HepG2 (cell line): ENCODE measurements at regions not wholly inside any gene's neighbourhood (a gene's known extent, or its start where the extent isn't known, plus 50 kb on each side); places are given as distances from the start of the nearest gene placed in this dataset.
A peak's percentile ranks its signal among the peaks of the same experiment; 100 is the strongest.

ENCODE experiments used
- ATAC-seq: fragments of 200-7000 bp; cut with Tn5 transposase; 3 replicates; pipeline ENCODE4 v1.9.1; 2020; ENCODE audit warnings: mild to moderate bottlenecking, moderate library complexity
- BruUV-seq: library from RNA; stranded (reverse); fragments of 400-500 nt; replicated peaks from 2 replicates; lab custom pipeline; 2021; lab: Mats Ljungman, UMichigan
- CTCF ChIA-PET: fragments of 300-600 bp; formaldehyde crosslinking; extraction: SDS; loops from one replicate; lab custom pipeline; 2021; ENCODE audit warnings: low total read pairs, inconsistent platforms, low intra/inter-chr PET ratio; lab: Yijun Ruan, JAX
- POLR2A ChIA-PET: fragments of 350-600 bp; sonication (Branson Sonifier 250); formaldehyde crosslinking; loops from one replicate; lab custom pipeline; 2020; ENCODE audit warnings: antibody characterized with exemption, inconsistent platforms; lab: Yijun Ruan, JAX
- DNase-seq: peaks from one replicate; pipeline ENCODE4 v3.0.0-alpha.2; 2015; ENCODE audit warnings: low spot score
- FAIRE-seq: peaks from 3 replicates; lab custom pipeline; 2011; peaks lifted over from hg19 to GRCh38; lab: Jason Lieb, UNC
- H2AFZ ChIP-seq: one replicate; pipeline ENCODE4 v1.6.1; 2011; ENCODE audit warnings: low read length, inconsistent platforms
- H3K27ac ChIP-seq: fragments of 300-600 bp; 3 replicates; pipeline ENCODE4 v1.8.0; 2011; ENCODE audit warnings: mixed run types, mild to moderate bottlenecking, mixed read lengths, low read length, inconsistent platforms; ENCODE audit not compliant: insufficient read depth; ENCODE audit errors: extremely low read length
- H3K27me3 ChIP-seq, 2 experiments: fragments of 200-600 bp in 1 of 2; 2 replicates in 1 of 2; 3 replicates in 1 of 2; pipeline versions ENCODE4 v1.6.0 to v1.8.0; 2011; ENCODE audit warnings: low read length in 2 of 2, mild to moderate bottlenecking in 2 of 2, moderate library complexity in 2 of 2, inconsistent platforms in 1 of 2; ENCODE audit not compliant: insufficient read depth in 2 of 2, control insufficient read depth in 1 of 2
- H3K36me3 ChIP-seq, 2 experiments: fragments of 200-600 bp in 1 of 2; replicated peaks in 1 of 2; 2 replicates in 1 of 2; 3 replicates in 1 of 2; pipeline versions ENCODE4 v1.5.1 to v1.8.0; 2011; ENCODE audit warnings: low read length in 2 of 2, inconsistent platforms in 1 of 2; ENCODE audit not compliant: insufficient read depth in 2 of 2, control insufficient read depth in 1 of 2
- H3K4me1 ChIP-seq: 2 replicates; pipeline ENCODE4 v1.5.1; 2012; ENCODE audit warnings: low read length, inconsistent platforms; ENCODE audit not compliant: insufficient read depth
- H3K4me2 ChIP-seq: 2 replicates; pipeline ENCODE4 v1.6.0; 2011; ENCODE audit warnings: low read depth, low read length, inconsistent platforms
- H3K4me3 ChIP-seq, 3 experiments: fragments of 200-600 bp in 1 of 3; sonication (generic), shearing (Covaris generic) in 1 of 3; replicated peaks in 1 of 3; 2 replicates each; pipeline ENCODE4 v1.5.1; 2011 to 2016; ENCODE audit warnings: low read length in 3 of 3, inconsistent platforms in 2 of 3, low read depth in 2 of 3, mild to moderate bottlenecking in 2 of 3, control low read depth in 1 of 3, mixed read lengths in 1 of 3; ENCODE audit not compliant: insufficient read depth in 1 of 3
- H3K79me2 ChIP-seq: one replicate; pipeline ENCODE4 v1.6.1; 2011; ENCODE audit warnings: low read length, inconsistent platforms; ENCODE audit not compliant: insufficient read depth
- H3K9ac ChIP-seq: 2 replicates; pipeline ENCODE4 v1.6.0; 2011; ENCODE audit warnings: mild to moderate bottlenecking, low read depth, low read length, inconsistent platforms; ENCODE audit not compliant: insufficient read depth
- H3K9me3 ChIP-seq: 2 replicates; pipeline ENCODE4 v1.5.1; 2012; ENCODE audit warnings: mild to moderate bottlenecking, low read length
- H4K20me1 ChIP-seq: 2 replicates; pipeline ENCODE4 v1.6.0; 2011; ENCODE audit warnings: inconsistent platforms, mild to moderate bottlenecking, low read length, moderate library complexity; ENCODE audit not compliant: insufficient read depth
- BRCA1 ChIP-seq: sonication (generic); formaldehyde crosslinking; IDR thresholded peaks from 2 replicates; pipeline ENCODE4 v1.4.0; 2020; ENCODE audit warnings: missing genetic modification reagents
- EED ChIP-seq: sonication (generic); formaldehyde crosslinking; IDR thresholded peaks from 2 replicates; pipeline ENCODE4 v1.5.0; 2020; ENCODE audit warnings: mild to moderate bottlenecking, missing genetic modification reagents
- KLF12 ChIP-seq: sonication (generic); formaldehyde crosslinking; IDR thresholded peaks from 2 replicates; pipeline ENCODE4 v1.4.0; 2020; ENCODE audit warnings: missing genetic modification reagents, borderline replicate concordance
- LBX2 ChIP-seq: sonication (generic); formaldehyde crosslinking; IDR thresholded peaks from 2 replicates; pipeline ENCODE4 v1.5.0; 2020; ENCODE audit warnings: missing genetic modification reagents, mild to moderate bottlenecking, borderline replicate concordance
- ZNF225 ChIP-seq: sonication (generic); formaldehyde crosslinking; IDR thresholded peaks from 2 replicates; pipeline ENCODE4 v1.4.0; 2020; ENCODE audit warnings: mild to moderate bottlenecking, missing genetic modification reagents
- ZNF431 ChIP-seq: sonication (generic); formaldehyde crosslinking; IDR thresholded peaks from 2 replicates; pipeline ENCODE4 v1.9.0; 2022; ENCODE audit warnings: missing genetic modification reagents, low read depth, mild to moderate bottlenecking, borderline replicate concordance
- WGBS: methylation state at CpG from one replicate; pipeline ENCODE4 v1.1.6; 2017; ENCODE audit warnings: low lambda C conversion rate; 5-methylcytosine and 5-hydroxymethylcytosine counted together
- in situ Hi-C: cut with HindIII; loops from 2 replicates; pipeline ENCODE4 v1.10.0; 2017; ENCODE audit warnings: low pct_unique_long_range_greater_than_20kb; ENCODE audit not compliant: extremely low pct_ligation_motif_present
- intact Hi-C: fragments of 100-400 bp; cut with micrococcal nuclease; formaldehyde crosslinking; loops from one replicate; pipeline ENCODE4 v1.10.0; 2022; ENCODE audit not compliant: unreplicated experiment

- no TSS peak for BruUV-seq
- H3K4me3 ChIP-seq = no peak overlapping the region
- no peak overlapping the region for H3K9ac ChIP-seq
- no peaks in the 10 kb centered on the region; the same call in 1 of the 2 replicates for H4K20me1 ChIP-seq
- no peak overlapping the region for H3K4me2 ChIP-seq
- intact Hi-C loops (no loop called here), in situ Hi-C loops (no loop called here)
- H3K36me3 ChIP-seq = no peaks in the 10 kb centered on the region
- DNase-seq (no peak), ATAC-seq (no peak), FAIRE-seq (no peak)
- no peak overlapping the region for H2AFZ ChIP-seq
- H3K27me3 ChIP-seq = peaks cover 5 to 69% of the 10 kb centered on the region in 2 experiments; a peak in 3 of 5 replicates
- POLR2A ChIA-PET = no interaction called here
- H3K9me3 ChIP-seq = no peaks in the 10 kb centered on the region
- H3K79me2 ChIP-seq = no peaks in the 10 kb centered on the region
- H3K4me1 ChIP-seq = no peaks in the 10 kb centered on the region
- CTCF ChIA-PET = no interaction called here
- 12% methylated on average over 6 of the region's 6 CpGs for WGBS
- TF ChIP-seq ZNF431 (CRISPR knock-in tag) (no peak), BRCA1 (no peak), LBX2 (CRISPR knock-in tag) (no peak)
- no peak overlapping the region for H3K27ac ChIP-seq
Measured at GRCh38 chr6:33947916-33948594, 144.3 kb upstream of the MLN start.

- ChIA-PET CTCF (no interaction called here), POLR2A (no interaction called here)
- no peaks in the 10 kb centered on the region; the same call in 1 of the 2 replicates for H4K20me1 ChIP-seq
- no peaks in the 10 kb centered on the region for H3K9me3 ChIP-seq
- FAIRE-seq = no peak
- no peak for ATAC-seq
- no peak overlapping the region for H3K4me2 ChIP-seq
- 8% methylated on average over 4 of the region's 4 CpGs for WGBS
- BruUV-seq = no TSS peak
- in situ Hi-C loops = no loop called here
- no peaks in the 10 kb centered on the region for H3K36me3 ChIP-seq
- H3K27me3 ChIP-seq = peaks cover 5 to 69% of the 10 kb centered on the region in 2 experiments; a peak in 3 of 5 replicates
- DNase-seq = no peak
- no peaks in the 10 kb centered on the region for H3K79me2 ChIP-seq
- H3K9ac ChIP-seq = no peak overlapping the region
- H2AFZ ChIP-seq = no peak overlapping the region
- no peak overlapping the region for H3K27ac ChIP-seq
- TF ChIP-seq EED (CRISPR knock-in tag) (0 out of 2 replicates have a peak, but pooled peaks have one; percentile 33), ZNF225 (CRISPR knock-in tag) (no peak), KLF12 (CRISPR knock-in tag) (no peak)
- TF ChIP-seq, all 625 proteins: peak for 1
- H3K4me1 ChIP-seq = no peaks in the 10 kb centered on the region
- H3K4me3 ChIP-seq = no peak overlapping the region
- intact Hi-C loops = no loop called here
Measured at GRCh38 chr6:33947047-33947446, 143.2 kb upstream of the MLN start.
